KOPT-K1 (cell line): ENCODE measurements at regions not wholly inside any gene's neighbourhood (a gene's known extent, or its start where the extent isn't known, plus 50 kb on each side); places are given as distances from the start of the nearest gene placed in this dataset.
"Not testable (repeated sequence)": the region's sequence is repeated elsewhere in the genome, so short reads cannot be mapped to it uniquely, and the experiment has no call there.

ENCODE experiments used
- H3K27ac ChIP-seq: fragments of 200-600 bp; sonication (generic); 2 replicates; pipeline ENCODE4 v1.5.1; 2016; ENCODE audit warnings: antibody characterized with exemption, mild to moderate bottlenecking, low read depth, low read length; ENCODE audit not compliant: poor library complexity, severe bottlenecking
- H3K36me3 ChIP-seq: fragments of 200-600 bp; sonication (generic); 2 replicates; pipeline ENCODE4 v1.5.1; 2017; ENCODE audit warnings: antibody characterized with exemption, mild to moderate bottlenecking, low read length, moderate library complexity; ENCODE audit not compliant: insufficient read depth
- H3K9me3 ChIP-seq: fragments of 200-600 bp; sonication (generic); 2 replicates; pipeline ENCODE4 v1.5.1; 2017; ENCODE audit warnings: antibody characterized with exemption, low read length, mild to moderate bottlenecking; ENCODE audit not compliant: insufficient read depth, poor library complexity, severe bottlenecking

DNA sequence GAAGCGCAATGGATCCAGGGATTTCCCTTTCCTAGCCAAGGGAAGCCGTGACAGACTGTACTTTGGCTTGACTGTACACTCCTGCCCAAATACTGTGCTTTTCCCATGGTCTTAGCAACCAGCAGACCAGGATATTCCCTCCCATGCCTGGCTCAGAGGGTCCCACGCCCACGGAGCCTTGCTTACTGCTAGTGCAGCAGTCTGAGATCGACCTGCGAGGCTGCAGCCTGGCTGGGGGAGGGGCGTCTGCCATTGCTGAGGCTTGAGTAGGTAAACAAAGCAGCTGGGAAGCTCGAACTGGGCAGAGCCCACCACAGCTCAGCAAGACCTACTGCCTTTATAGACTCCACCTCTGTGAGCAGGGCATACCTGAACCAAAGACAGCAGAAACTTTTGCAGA lies 155.4 kb downstream of the JRKL start:
- H3K9me3 ChIP-seq, H3K36me3 ChIP-seq, H3K27ac ChIP-seq: not testable (repeated sequence)

GRCh38 chr11:96551136-96551535 lies 161.3 kb downstream of the JRKL start:
- Histone ChIP-seq H3K9me3 (no peaks in the 10 kb centered on the region), H3K27ac (no peak overlapping the region)

DNA sequence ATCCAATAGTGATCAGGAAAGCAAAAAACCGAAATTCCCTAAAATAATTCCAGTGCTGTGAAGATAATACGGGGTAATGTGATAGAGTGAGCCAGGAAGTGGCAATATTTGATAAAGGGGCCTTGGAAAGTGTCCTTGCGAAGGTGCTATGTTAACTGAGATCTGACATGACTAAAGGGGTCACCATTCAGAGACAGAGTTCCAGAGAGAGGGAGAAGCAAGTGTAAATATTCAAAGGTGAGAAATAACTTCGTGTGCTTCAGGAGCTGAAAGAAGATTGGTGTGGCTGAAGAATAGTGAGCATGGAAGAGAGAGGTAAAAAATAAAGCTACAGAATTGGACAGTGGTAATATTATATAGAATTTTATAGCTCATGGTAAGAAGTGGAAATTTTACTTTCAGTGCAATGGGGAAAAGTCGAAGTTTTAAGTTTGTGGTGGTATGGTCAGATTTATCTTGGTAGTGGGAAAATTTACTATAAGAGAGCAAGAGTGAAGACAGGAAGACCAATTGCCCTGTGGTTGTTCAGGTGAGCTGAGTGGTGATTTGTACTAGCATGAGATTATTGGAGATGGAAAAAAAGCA lies 164.5 kb downstream of the JRKL start:
- Histone ChIP-seq H3K9me3 (no peaks in the 10 kb centered on the region), H3K36me3 (no peaks in the 10 kb centered on the region), H3K27ac (no peak overlapping the region)

More at GRCh38 chr11:96551136-96551535, 161.3 kb downstream of the JRKL start:
- H3K36me3 ChIP-seq = no peaks in the 10 kb centered on the region

- not testable (repeated sequence) for H3K9me3 ChIP-seq, H3K27ac ChIP-seq, H3K36me3 ChIP-seq
These were observed 166.0 kb downstream of the JRKL start for GRCh38 chr11:96555826-96556225.

GRCh38 chr11:96560727-96561126 lies 170.9 kb downstream of the JRKL start:
- H3K9me3 ChIP-seq, H3K36me3 ChIP-seq: not testable (repeated sequence)

GRCh38 chr11:96567176-96567575 lies 177.4 kb downstream of the JRKL start:
- Histone ChIP-seq H3K9me3 (no peaks in the 10 kb centered on the region), H3K36me3 (no peaks in the 10 kb centered on the region), H3K27ac (no peak overlapping the region)

More at GRCh38 chr11:96560727-96561126, 170.9 kb downstream of the JRKL start:
- H3K27ac ChIP-seq = not testable (repeated sequence)

DNA sequence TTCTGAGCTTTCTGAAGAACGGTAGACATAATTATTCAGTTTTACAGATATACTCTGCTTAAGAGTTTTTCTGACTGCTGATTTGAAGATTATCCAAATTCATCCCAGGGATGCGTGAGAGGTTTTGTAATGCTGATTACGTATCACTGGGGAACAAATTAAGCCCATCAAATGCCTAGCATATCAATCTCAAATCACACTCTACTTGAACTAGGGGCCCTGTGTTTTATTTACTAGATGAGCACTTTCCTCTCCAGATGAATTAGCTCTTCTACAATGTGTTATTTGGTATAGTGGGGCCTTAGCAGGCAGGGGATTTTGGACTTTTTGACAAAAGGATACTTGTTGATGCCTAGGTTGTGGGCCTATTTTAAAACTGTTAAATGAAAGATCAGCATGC lies 177.9 kb downstream of the JRKL start:
- Histone ChIP-seq H3K27ac (no peak overlapping the region), H3K9me3 (no peaks in the 10 kb centered on the region), H3K36me3 (no peaks in the 10 kb centered on the region)

GRCh38 chr11:96576383-96576782 lies 186.6 kb downstream of the JRKL start:
- Histone ChIP-seq H3K36me3 (no peaks in the 10 kb centered on the region), H3K27ac (no peak overlapping the region), H3K9me3 (no peaks in the 10 kb centered on the region)

DNA sequence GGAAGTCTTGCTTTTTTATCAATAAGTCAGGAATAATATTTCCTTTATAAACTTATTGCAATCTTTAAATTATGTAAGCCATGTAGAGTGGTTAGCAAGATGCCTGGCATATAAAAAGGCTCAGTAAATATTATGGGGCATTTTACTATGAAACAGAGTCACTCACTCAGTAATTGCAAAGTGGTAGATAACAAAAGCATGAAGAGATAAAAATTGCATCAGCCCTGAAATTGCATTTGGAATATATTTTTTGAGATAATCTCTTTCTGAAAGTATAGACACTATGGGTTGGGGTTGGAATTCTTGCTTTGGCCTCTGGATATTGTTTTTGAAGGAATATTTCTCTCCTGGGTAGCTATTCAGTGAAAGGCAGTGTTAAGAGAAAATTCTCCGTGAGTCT lies 188.6 kb downstream of the JRKL start:
- no peaks in the 10 kb centered on the region for H3K9me3 ChIP-seq
- no peaks in the 10 kb centered on the region for H3K36me3 ChIP-seq
- no peak overlapping the region for H3K27ac ChIP-seq

DNA sequence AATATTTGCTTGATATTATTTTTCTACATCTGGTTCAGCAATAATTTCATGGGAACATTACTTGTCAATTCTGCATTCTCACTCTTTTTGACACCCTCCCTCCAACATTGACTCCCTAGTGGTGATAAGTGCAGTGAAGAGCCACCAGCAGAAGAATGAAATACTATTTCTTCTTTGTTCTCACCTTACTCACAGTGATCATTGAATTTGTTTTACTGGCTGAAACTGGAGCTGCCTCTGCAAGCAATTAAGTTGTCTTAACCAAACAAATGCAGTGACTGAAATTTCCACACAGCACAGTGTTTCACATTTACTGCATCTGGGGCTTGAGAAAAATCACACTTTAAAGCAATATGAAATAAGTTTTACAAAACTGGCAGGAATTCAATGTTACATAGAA lies 189.8 kb downstream of the JRKL start:
- no peaks in the 10 kb centered on the region for H3K9me3 ChIP-seq
- no peaks in the 10 kb centered on the region for H3K36me3 ChIP-seq
- H3K27ac ChIP-seq = no peak overlapping the region

DNA sequence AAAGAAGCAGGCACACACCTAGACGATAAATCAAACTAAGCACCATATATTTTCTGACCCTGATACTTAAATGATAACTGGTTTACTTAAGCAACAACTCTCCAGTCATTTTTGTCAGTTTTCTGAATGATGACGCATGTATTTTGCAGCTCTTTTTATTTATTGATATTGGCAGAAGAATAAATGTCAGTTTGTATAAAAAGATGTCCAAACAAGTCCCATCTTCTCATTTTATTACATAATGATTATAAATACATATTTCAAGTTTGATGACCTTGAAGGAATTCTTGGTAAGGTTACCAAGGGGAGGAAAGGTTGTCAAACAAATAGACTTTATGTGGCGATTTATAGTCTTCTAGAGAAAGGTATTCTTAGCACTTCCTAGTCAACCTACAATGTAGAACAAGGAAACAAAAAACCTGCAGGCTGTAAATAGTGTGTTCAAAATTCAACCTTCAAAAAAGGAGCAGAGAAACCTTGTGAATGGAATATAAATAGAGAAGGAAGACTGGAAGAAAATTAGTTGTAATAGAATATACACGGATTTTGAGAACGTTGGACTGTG lies 190.7 kb downstream of the JRKL start:
- Histone ChIP-seq H3K27ac (no peak overlapping the region), H3K9me3 (no peaks in the 10 kb centered on the region), H3K36me3 (no peaks in the 10 kb centered on the region)

GRCh38 chr11:96585944-96586880 lies 196.4 kb downstream of the JRKL start:
- not testable (repeated sequence) for H3K36me3 ChIP-seq, H3K9me3 ChIP-seq, H3K27ac ChIP-seq

DNA sequence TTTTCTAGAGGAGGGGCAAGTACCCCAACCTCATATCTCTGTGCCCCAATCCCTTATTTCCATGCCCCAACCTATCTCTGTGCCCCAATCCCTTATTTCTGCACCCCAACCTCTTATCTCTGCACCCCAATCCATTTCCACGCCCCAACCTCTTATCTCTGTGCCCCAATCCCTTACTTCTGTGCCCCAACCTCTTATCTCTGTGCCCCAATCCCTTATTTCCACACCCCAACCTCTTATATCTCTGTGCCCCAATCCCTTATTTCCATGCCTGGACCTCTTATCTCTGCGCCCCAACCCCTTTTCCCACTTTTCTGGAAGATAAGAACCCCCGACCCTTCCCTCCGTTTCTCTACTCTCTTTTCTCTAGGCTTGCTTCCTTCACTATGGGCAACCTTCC lies 199.0 kb downstream of the JRKL start:
- not testable (repeated sequence) for H3K36me3 ChIP-seq, H3K27ac ChIP-seq, H3K9me3 ChIP-seq

DNA sequence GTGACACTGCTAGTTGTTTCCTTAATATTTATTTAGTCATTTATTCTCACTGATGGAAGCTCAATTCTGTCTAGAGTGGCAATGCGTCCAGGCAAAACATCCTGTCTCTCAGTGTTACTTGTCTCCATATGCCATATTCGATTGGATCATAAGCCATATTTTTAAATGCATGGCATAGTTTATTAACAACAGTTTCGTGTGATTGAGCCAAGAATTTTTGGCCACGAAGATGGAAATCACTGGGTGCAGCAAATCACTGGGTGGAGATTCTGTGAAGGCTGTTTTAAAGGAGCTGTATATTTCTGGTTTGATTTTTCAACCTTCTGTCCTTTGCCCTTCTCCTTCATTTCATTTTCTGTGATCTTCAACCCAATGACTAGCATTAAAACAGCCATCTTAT lies 205.2 kb downstream of the JRKL start:
- H3K9me3 ChIP-seq = no peaks in the 10 kb centered on the region
- H3K27ac ChIP-seq = no peak overlapping the region
- H3K36me3 ChIP-seq = no peaks in the 10 kb centered on the region

GRCh38 chr11:96607864-96608558 lies 218.2 kb downstream of the JRKL start:
- Histone ChIP-seq H3K36me3 (no peaks in the 10 kb centered on the region), H3K27ac (no peak overlapping the region), H3K9me3 (no peaks in the 10 kb centered on the region)
